A549 (cell line): ENCODE measurements at regions not wholly inside any gene's neighbourhood (a gene's known extent, or its start where the extent isn't known, plus 50 kb on each side); places are given as distances from the start of the nearest gene placed in this dataset.

Experiments
- ATAC-seq, 2 experiments: fragments of 200-7000 bp in 1 of 2; fragments of >200 bp in 1 of 2; cut with Nextera tagmentation in 1 of 2; cut with Tn5 transposase in 1 of 2; 3 replicates each; pipeline versions ENCODE4 v1.8.0 to v1.9.1; 2018 to 2020; ENCODE audit warnings: mild to moderate bottlenecking in 1 of 2, moderate library complexity in 1 of 2
- CTCF ChIA-PET: fragments of 300-600 bp; sonication (Branson Sonifier 250); formaldehyde crosslinking; extraction: SDS; loops from one replicate; lab custom pipeline; 2021; ENCODE audit warnings: antibody characterized with exemption, inconsistent platforms; lab: Yijun Ruan, JAX
- POLR2A ChIA-PET: fragments of 350-600 bp; formaldehyde crosslinking; extraction: SDS; loops from one replicate; lab custom pipeline; 2021; ENCODE audit warnings: antibody characterized with exemption, inconsistent platforms; lab: Yijun Ruan, JAX
- DNase-seq, 2 experiments: peaks; one replicate each; pipeline versions ENCODE4 v3.0.0 to v3.0.0-alpha.2; 2011 to 2016; ENCODE audit warnings: low read depth in 1 of 2, low spot score in 1 of 2
- FAIRE-seq: peaks from 2 replicates; lab custom pipeline; 2011; peaks lifted over from hg19 to GRCh38; lab: Jason Lieb, UNC
- H3K27ac ChIP-seq, 2 experiments: fragments of >200 bp; sonication (Bioruptor Twin); formaldehyde crosslinking; 3 replicates each; pipeline ENCODE4 v1.5.1; 2016 to 2017
- H3K4me1 ChIP-seq: fragments of >200 bp; sonication (Bioruptor Twin); formaldehyde crosslinking; 3 replicates; pipeline ENCODE4 v1.6.1; 2016
- H3K4me2 ChIP-seq: fragments of >200 bp; sonication (Bioruptor Twin); formaldehyde crosslinking; 3 replicates; pipeline ENCODE4 v1.6.1; 2016
- H3K4me3 ChIP-seq: fragments of >200 bp; sonication (Bioruptor Twin); formaldehyde crosslinking; 3 replicates; pipeline ENCODE4 v1.5.1; 2016
- H3K9me3 ChIP-seq: fragments of >200 bp; sonication (Bioruptor Twin); formaldehyde crosslinking; 3 replicates; pipeline ENCODE4 v1.6.1; 2016
- CBX2 ChIP-seq: fragments of 200-600 bp; sonication (generic); IDR thresholded peaks from 2 replicates; pipeline ENCODE4 v1.6.1; 2016; ENCODE audit warnings: low read depth, mild to moderate bottlenecking, borderline replicate concordance
- CEBPB ChIP-seq, 2 experiments: fragments of >200 bp in 1 of 2; sonication (Bioruptor Twin) in 1 of 2; formaldehyde crosslinking in 1 of 2; IDR thresholded peaks; 2 replicates each; pipeline ENCODE4 v1.6.1; 2012 to 2016
- CHD4 ChIP-seq: fragments of 200-600 bp; sonication (generic); IDR thresholded peaks from 2 replicates; pipeline ENCODE4 v1.6.1; 2016; ENCODE audit warnings: antibody characterized with exemption, mild to moderate bottlenecking, borderline replicate concordance
- FOSB ChIP-seq: fragments of 250-450 bp; sonication (Bioruptor Pico); IDR thresholded peaks from 2 replicates; pipeline ENCODE4 v1.5.0; 2020; ENCODE audit warnings: mild to moderate bottlenecking, moderate library complexity
- FOSL2 ChIP-seq, 2 experiments: fragments of 450-650 bp in 1 of 2; fragments of >200 bp in 1 of 2; sonication (Bioruptor Twin) in 1 of 2; formaldehyde crosslinking; IDR thresholded peaks; 2 replicates each; pipeline versions ENCODE4 v1.5.0 to v1.6.1; 2016 to 2020; ENCODE audit warnings: mild to moderate bottlenecking in 1 of 2, moderate library complexity in 1 of 2
- HES2 ChIP-seq: fragments of >200 bp; sonication (Bioruptor Twin); formaldehyde crosslinking; IDR thresholded peaks from 2 replicates; pipeline ENCODE4 v1.6.1; 2016
- HEYL ChIP-seq: fragments of 250-450 bp; sonication (Bioruptor Pico); IDR thresholded peaks from 2 replicates; pipeline ENCODE4 v1.8.0; 2021; ENCODE audit warnings: mild to moderate bottlenecking, moderate library complexity
- HMGXB4 ChIP-seq: fragments of 250-450 bp; sonication (Bioruptor Pico); IDR thresholded peaks from 2 replicates; pipeline ENCODE4 v1.5.0; 2021; ENCODE audit warnings: mild to moderate bottlenecking, moderate library complexity, borderline replicate concordance
- HOXA7 ChIP-seq: fragments of 250-450 bp; sonication (Bioruptor Pico); IDR thresholded peaks from 2 replicates; pipeline ENCODE4 v1.5.0; 2020; ENCODE audit warnings: mild to moderate bottlenecking, moderate library complexity
- JUNB ChIP-seq: fragments of >200 bp; sonication (Bioruptor Twin); formaldehyde crosslinking; IDR thresholded peaks from 2 replicates; pipeline ENCODE4 v1.6.1; 2016
- MAFK ChIP-seq: fragments of 450-650 bp; IDR thresholded peaks from 2 replicates; pipeline ENCODE4 v1.6.1; 2014; ENCODE audit not compliant: partially characterized antibody
- MAZ ChIP-seq: fragments of 150-350 bp; IDR thresholded peaks from 2 replicates; pipeline ENCODE4 v1.6.1; 2014; ENCODE audit warnings: antibody characterized with exemption, low read depth, low read length, borderline replicate concordance
- NFE2L2 ChIP-seq: fragments of 150-350 bp; conservative IDR thresholded peaks from 2 replicates; pipeline ENCODE4 v1.6.1; 2014; ENCODE audit warnings: low read length
- NPAS2 ChIP-seq: fragments of 250-450 bp; sonication (Bioruptor Pico); IDR thresholded peaks from 2 replicates; pipeline ENCODE4 v1.8.0; 2022; ENCODE audit warnings: mild to moderate bottlenecking, moderate library complexity, borderline replicate concordance
- PBX3 ChIP-seq: IDR thresholded peaks from 2 replicates; pipeline ENCODE4 v1.6.1; 2012
- PHF8 ChIP-seq: fragments of 200-600 bp; sonication (generic); IDR thresholded peaks from 2 replicates; pipeline ENCODE4 v1.6.1; 2016; ENCODE audit warnings: low read depth, mild to moderate bottlenecking, antibody characterized with exemption, moderate library complexity, borderline replicate concordance
- POLR2A ChIP-seq: IDR thresholded peaks from 2 replicates; pipeline ENCODE4 v1.6.1; 2012; ENCODE audit warnings: mild to moderate bottlenecking, low read length
- POLR2AphosphoS2 ChIP-seq: conservative IDR thresholded peaks from 2 replicates; pipeline ENCODE4 v1.6.1; 2012; ENCODE audit warnings: low read length, improper control_type of control experiment, inconsistent platforms
- RARB ChIP-seq: fragments of 250-450 bp; sonication (Bioruptor Pico); IDR thresholded peaks from 2 replicates; pipeline ENCODE4 v1.8.0; 2021; ENCODE audit warnings: mild to moderate bottlenecking, moderate library complexity
- REST ChIP-seq: fragments of 200-600 bp; sonication (generic); IDR thresholded peaks from 2 replicates; pipeline ENCODE4 v1.6.1; 2016; ENCODE audit warnings: antibody characterized with exemption, mild to moderate bottlenecking, moderate library complexity
- SMC3 ChIP-seq: fragments of >200 bp; sonication (Bioruptor Twin); formaldehyde crosslinking; IDR thresholded peaks from 3 replicates; pipeline ENCODE4 v1.6.1; 2018; ENCODE audit warnings: inconsistent platforms
- SREBF2 ChIP-seq: fragments of 450-650 bp; IDR thresholded peaks from 2 replicates; pipeline ENCODE4 v1.6.1; 2014; ENCODE audit warnings: mild to moderate bottlenecking, moderate library complexity
- TFCP2L1 ChIP-seq: fragments of 250-450 bp; sonication (Bioruptor Pico); IDR thresholded peaks from 2 replicates; pipeline ENCODE4 v1.5.0; 2021; ENCODE audit warnings: mild to moderate bottlenecking
- USF2 ChIP-seq: fragments of 450-650 bp; IDR thresholded peaks from 2 replicates; pipeline ENCODE4 v1.6.1; 2014; ENCODE audit warnings: antibody characterized with exemption
- ZFP36 ChIP-seq: fragments of 450-650 bp; IDR thresholded peaks from 2 replicates; pipeline ENCODE4 v1.6.1; 2014; ENCODE audit warnings: borderline replicate concordance; ENCODE audit not compliant: partially characterized antibody
- WGBS: methylation state at CpG from one replicate; pipeline ENCODE4 v1.1.6; 2017; ENCODE audit errors: missing lambda C conversion rate; 5-methylcytosine and 5-hydroxymethylcytosine counted together
- TF ChIP-seq, protein P1 (sequence below): fragments of >200 bp; sonication (Bioruptor Twin); formaldehyde crosslinking; IDR thresholded peaks from 3 replicates; pipeline ENCODE4 v1.6.1; 2016

DNA sequence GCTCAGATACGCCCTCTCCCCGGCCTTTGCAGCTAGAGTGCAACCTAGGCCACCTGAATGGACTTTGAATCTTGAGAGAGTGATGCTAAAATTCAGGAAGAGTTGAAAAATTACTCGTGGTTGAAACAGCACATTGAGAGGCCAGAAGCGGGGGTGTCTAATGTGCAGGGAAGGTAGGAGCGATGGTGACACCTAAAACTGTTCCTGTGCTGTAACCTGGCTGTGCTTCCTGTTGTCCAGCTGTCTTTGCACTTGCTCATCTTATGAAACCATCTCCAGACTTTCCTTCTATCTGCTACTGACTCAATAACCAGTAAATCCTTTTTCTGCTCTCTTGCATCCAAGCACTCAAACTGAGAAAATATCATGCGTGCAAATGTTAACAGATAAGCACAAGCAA, 106.4 kb upstream of the RPS6KA3 start:
- peak; percentile 20 to 52; a peak in 3 of 6 replicates for ATAC-seq

DNA sequence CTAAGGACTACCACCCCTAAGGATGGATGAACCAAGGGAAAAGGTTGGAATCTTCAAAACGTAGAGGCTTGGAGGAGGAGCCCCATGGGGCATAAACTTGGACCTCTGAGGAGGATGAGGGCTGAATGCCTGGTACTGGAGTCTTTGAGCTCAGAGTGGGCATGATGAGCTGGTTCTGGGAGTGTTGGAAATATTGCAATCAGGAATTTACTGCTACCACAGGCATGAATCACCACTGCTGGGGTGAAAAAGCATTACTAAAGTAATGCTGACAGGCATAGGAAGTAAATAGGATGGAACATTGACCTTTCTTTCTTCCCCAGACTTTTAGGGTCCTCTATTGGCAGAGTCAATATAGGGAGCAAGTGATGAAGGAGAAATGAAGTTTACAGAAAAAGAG, 105.8 kb upstream of the RPS6KA3 start:
- H3K27ac ChIP-seq: peak overlapping the region; percentile 68 to 82

More for the DNA sequence above, 106.4 kb upstream of the RPS6KA3 start:
- peak overlapping the region; percentile 68 to 82 for H3K27ac ChIP-seq
- ChIA-PET CTCF (no interaction called here), POLR2A (interaction anchor here (2.1 kb wide), 1 partner anchor 11 kb away, joined by 13 read pairs; no protein-coding TSS in a partner anchor)
- H3K4me1 ChIP-seq: peaks cover 45% of the 10 kb centered on the region
- H3K4me3 ChIP-seq: no peak overlapping the region
- 35% methylated on average over 6 of the region's 6 CpGs for WGBS
- DNase-seq: no peak
- FAIRE-seq: no peak
- H3K4me2 ChIP-seq: peak overlapping the region; percentile 76
- no peaks in the 10 kb centered on the region for H3K9me3 ChIP-seq
- TF ChIP-seq FOSB (CRISPR knock-in tag) (no peak), NFE2L2 (no peak), PHF8 (no peak), POLR2A (no peak), JUNB (no peak), CHD4 (no peak), USF2 (no peak), CBX2 (no peak), RARB (CRISPR knock-in tag) (no peak), ZFP36 (no peak), TFCP2L1 (CRISPR knock-in tag) (no peak), HES2 (no peak)
- TF ChIP-seq, protein P1, sequence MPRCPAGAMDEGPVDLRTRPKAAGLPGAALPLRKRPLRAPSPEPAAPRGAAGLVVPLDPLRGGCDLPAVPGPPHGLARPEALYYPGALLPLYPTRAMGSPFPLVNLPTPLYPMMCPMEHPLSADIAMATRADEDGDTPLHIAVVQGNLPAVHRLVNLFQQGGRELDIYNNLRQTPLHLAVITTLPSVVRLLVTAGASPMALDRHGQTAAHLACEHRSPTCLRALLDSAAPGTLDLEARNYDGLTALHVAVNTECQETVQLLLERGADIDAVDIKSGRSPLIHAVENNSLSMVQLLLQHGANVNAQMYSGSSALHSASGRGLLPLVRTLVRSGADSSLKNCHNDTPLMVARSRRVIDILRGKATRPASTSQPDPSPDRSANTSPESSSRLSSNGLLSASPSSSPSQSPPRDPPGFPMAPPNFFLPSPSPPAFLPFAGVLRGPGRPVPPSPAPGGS: no peak

GRCh38 chrX:20369468-20369867, 102.8 kb upstream of the RPS6KA3 start:
- ATAC-seq (no peak), DNase-seq (no peak), FAIRE-seq (no peak)
- Histone ChIP-seq H3K9me3 (no peaks in the 10 kb centered on the region), H3K4me1 (peaks cover 25% of the 10 kb centered on the region), H3K27ac (no peak overlapping the region), H3K4me2 (no peak overlapping the region), H3K4me3 (no peak overlapping the region)
- WGBS: 86% methylated on average over 3 of the region's 3 CpGs
- ChIA-PET CTCF (no interaction called here), POLR2A (no interaction called here)
- TF ChIP-seq REST (no peak), USF2 (no peak), JUNB (no peak), HMGXB4 (CRISPR knock-in tag) (no peak)
- TF ChIP-seq, protein P1: no peak

More for the DNA sequence above, 105.8 kb upstream of the RPS6KA3 start:
- H3K4me3 ChIP-seq: no peak overlapping the region
- CTCF ChIA-PET: no interaction called here
- H3K4me2 ChIP-seq: peak overlapping the region; percentile 76
- peak in 1 of 2 experiments; percentile 37 for DNase-seq
- FAIRE-seq: peak; percentile 90
- ATAC-seq: peak; percentile 81 to 88
- TF ChIP-seq CEBPB (IDR thresholded peaks at IDR 0.05) (peak in 1 of 2 experiments; percentile 50; a peak in 2 of 4 replicates), HEYL (CRISPR knock-in tag) (no peak), SREBF2 (no peak), POLR2AphosphoS2 (no peak), MAZ (no peak), SMC3 (0 out of 3 replicates have a peak, but pooled peaks have one; percentile 13), FOSL2 (IDR thresholded peaks at IDR 0.05) (0 out of 2 replicates have a peak, but pooled peaks have one; percentile 16), FOSL2 (CRISPR knock-in tag; IDR thresholded peaks at IDR 0.05) (peak; percentile 62), HOXA7 (CRISPR knock-in tag) (no peak), NPAS2 (no peak), MAFK (peak; percentile 27), CBX2 (no peak), PBX3 (no peak)
- TF ChIP-seq, all 56 proteins: peak for 4
- WGBS: 0% methylated on average over 1 of the region's 1 CpG
- H3K4me1 ChIP-seq: peaks cover 40% of the 10 kb centered on the region
- no peaks in the 10 kb centered on the region for H3K9me3 ChIP-seq
- POLR2A ChIA-PET: interaction anchor here (2.1 kb wide), 1 partner anchor 11 kb away, joined by 13 read pairs; no protein-coding TSS in a partner anchor
